Skin of body (tissue), 1 donor: ENCODE measurements at regions not wholly inside any gene's neighbourhood (a gene's known extent, or its start where the extent isn't known, plus 50 kb on each side); places are given as distances from the start of the nearest gene placed in this dataset.
"Not testable (repeated sequence)": the region's sequence is repeated elsewhere in the genome, so short reads cannot be mapped to it uniquely, and the experiment has no call there.

ENCODE experiments used
- DNase-seq: peaks from one replicate; lab custom pipeline; 2025; lab: John Stamatoyannopoulos, UW

GRCh38 chr14:71770431-71770830 lies 161.8 kb upstream of the RGS6 start:
- no peak for DNase-seq

DNA sequence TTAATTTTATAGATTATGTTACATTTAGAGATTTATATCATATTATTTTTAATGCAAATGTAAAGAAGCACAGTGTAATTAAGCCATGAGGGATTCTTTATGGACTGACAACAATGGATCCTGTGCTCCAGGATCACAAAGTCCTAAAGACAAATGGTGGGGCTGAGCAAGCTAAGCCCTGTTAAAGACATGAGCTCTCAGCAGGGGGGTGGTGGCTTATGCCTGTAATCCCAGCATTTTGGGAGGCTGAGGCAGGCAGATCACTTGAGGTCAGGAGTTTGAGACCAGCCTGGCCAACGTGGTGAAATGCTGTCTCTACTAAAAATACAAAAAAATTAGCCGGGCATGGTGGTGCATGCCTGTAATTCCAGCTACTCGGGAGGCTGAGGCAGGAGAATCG lies 160.8 kb upstream of the RGS6 start:
- not testable (repeated sequence) for DNase-seq

- not testable (repeated sequence) for DNase-seq
Observed at GRCh38 chr14:71771996-71772395, 160.2 kb upstream of the RGS6 start.

DNA sequence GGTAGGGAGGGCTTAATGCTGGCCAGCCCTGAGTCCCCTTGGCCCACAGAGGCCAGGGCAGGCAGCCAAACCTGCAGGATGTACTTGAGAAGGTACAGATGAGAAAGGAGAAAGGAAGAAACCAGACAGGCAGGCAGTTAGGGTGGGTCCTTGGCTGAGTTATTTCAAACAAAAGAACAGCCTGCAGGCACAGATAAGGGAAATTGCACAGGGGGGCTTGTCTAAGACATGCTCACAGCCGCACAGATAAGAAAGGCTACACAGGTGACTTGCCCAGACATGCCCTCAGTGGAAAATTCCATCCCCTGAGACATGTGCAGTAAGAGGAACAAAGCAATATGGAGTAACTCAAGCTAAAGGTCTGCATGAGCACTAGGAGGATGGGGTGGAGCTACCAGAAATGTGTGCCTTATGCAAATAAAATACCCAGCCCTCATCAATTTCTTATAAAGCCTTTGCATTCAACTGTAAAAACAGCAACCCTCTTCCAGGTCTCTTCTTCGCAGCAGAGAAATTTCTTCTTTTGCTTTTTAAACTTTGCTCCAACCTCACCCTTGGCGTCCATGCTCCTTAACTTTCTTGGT lies 158.2 kb upstream of the RGS6 start:
- no peak for DNase-seq

DNA sequence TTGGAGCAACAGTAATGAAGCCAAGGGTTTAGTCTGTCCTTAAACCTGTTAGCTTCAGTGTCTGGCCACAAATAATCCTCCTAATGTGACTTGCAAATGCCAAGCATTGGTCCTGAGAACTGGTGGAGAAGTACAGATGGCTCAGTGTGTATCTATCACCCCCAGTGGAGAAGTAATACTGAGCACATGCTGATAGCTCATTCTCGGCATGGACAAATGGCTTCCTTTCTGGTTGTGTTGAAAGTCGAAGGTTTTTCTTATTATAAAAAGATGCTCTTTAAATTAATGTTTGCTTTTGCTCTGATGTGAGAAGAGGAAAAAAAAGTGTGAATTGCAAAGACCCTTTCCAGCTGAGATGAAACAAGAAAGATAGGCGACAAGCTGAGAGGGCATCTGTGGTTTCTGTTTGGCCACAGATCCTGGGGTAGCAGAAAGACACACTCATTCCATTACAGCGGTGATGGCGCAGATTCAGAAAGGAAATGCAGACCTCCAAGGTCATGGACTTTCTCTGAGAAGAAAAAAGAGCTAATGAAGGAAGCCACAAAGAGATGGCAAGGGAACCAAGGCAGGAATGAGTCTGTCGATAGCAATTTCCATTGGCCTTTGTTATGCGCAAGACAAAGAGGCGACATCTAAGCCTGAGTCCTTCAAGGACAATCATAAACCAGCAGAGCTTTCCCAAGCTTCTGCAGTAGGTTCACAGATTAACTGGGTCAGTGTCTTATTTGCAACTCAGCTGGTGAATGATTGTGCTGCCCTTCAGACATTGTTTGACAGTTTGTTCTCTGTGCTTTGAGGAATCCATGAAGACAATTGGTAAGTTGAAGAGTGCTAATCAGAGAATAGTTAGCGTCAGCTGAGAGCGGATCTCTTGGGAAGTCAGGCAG lies 155.5 kb upstream of the RGS6 start:
- DNase-seq, result no peak

DNA sequence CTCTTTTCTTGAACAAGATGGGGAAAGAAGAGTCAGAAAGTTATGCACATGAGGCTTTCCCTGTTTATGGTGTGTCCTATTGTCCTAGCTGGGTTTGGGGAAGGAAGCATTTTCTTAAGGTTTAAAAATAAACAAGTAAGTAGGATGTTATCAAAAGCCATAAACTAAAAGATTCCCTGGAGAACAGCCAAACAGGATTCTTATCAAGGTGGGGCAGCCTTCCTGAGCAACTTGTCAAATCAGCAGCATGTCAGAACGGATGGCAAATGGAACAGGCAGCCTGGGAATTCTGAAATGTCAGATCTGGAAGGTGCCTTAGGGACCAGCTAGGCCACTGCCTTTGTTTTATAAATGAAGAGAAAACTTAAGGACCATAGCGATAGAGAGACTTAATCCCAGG lies 152.2 kb upstream of the RGS6 start:
- peak; percentile 2 for DNase-seq

DNA sequence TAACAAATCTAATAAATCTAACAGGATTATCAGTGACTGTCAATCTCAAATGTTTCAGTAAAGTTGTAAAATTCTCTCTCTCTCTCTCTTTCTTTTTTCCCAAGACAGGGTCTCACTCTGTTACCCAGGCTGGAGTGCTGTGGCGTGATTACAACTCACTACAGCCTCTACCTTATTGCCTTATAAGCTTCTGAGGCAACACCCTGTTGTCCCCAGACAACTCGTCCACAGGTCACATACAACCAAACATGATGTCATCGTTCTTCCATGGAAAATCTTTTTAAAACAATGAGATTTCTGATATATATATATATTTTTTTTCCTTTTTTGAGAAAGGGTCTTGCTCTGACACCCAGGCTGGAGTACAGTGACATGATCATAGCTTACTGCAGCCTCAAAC lies 151.4 kb upstream of the RGS6 start:
- DNase-seq, result no peak

GRCh38 chr14:71783088-71783487 lies 149.1 kb upstream of the RGS6 start:
- DNase-seq, result no peak

DNA sequence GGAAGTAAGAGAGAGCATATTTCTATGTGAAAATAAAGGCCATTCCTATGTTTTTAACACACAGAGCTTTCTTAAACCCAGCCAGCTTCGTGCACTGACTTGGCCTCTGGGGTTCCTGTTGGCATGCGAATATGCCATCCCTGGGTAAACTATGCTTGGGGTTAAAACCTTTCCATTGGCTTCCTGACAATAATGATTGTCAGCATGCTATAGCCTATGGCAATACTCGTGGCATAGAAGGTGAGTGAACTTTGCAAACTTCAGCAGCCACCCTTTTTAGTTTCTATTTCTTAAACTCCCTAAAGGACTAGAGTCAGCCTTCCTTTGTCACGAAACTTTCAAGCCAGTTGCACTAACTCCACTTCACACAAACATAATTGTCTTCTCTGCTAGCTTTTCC lies 148.4 kb upstream of the RGS6 start:
- no peak for DNase-seq

DNA sequence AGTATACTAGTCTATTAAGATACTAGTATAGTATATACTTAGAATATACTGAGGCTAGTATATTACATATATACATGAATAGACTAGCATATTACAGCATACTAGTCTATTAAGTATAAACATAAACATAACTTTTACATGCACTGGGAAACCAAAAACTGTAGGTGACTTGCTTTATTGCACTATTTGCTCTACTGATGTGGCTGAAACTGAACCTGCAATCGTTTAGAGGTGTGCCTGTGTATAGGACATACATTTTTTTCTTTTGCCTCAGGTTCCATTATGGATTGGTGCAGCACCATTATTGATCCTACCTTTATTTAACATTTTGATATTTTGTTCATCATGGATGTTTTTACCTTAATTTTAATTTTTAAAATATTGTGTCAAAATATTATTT lies 143.2 kb upstream of the RGS6 start:
- DNase-seq, result no peak

DNA sequence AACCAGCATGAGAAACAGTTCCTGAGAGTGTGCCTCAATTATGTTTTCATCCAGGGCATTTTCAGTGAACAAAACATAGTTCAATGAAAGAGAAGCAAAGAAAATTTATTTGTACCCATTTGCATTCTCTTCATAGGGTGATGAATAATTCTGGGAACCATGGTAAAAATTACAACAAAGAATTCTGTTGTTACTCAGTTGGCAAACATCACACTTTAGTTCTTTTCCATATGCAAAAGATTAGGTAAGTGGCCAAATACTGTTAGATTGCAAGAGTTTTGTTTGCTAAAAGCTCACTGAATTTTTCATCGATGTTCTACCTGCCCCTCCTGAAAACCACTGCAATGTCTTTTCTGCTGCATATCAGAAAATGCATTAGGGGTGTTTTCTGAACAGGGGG lies 132.4 kb upstream of the RGS6 start:
- DNase-seq, result peak; percentile 12

GRCh38 chr14:71800878-71801277 lies 131.4 kb upstream of the RGS6 start:
- no peak for DNase-seq

DNA sequence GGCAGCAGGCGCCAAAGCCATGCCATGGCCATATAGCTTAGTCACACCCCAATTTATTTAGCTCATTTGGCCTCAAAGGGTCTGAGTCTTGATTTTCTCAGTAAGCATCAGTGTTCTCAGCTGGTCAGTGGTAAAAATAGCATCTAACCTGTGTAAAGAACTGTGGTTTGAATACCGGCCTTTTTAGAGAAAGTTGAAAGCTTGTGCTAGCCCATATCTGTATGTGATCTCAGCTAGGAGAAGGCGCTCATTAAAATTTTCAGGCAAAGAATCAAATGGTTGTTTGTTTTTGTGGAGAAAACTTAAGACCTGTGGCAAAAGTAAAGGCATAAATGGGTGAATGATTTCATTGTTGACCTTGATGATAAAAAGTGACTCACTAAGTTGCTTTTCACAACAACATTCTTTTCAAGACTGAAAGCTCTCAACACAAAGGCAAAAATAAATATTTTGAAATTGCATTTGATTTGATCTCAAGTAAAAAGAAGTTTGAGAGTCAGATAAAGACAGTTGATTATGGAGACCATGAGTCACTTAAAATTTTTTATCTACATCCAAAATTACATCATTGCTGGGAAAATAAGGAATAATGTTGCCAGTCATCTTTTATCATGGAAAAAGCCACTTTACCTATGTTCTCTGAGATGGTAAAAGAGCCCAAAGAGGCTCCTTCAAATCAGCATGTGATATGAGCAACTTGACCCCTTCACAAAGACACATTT lies 128.5 kb upstream of the RGS6 start:
- no peak for DNase-seq

- no peak for DNase-seq
Observed at GRCh38 chr14:71804992-71805391, 127.2 kb upstream of the RGS6 start.

GRCh38 chr14:71807049-71807448 lies 125.2 kb upstream of the RGS6 start:
- not testable (repeated sequence) for DNase-seq

DNA sequence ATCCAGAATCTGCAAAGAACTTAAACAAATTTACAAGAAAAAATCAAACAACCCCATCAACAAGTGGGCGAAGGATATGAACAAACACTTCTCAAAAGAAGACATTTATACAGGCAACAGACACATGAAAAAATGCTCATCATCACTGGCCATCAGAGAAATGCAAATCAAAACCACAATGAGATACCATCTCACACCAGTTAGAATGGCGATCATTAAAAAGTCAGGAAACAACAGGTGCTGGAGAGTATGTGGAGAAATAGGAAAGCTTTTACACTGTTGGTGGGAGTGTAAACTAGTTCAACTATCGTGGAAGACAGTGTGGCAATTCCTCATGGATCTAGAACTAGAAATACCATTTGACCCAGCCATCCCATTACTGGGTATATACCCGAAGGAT lies 121.4 kb upstream of the RGS6 start:
- not testable (repeated sequence) for DNase-seq

GRCh38 chr14:71812693-71813092 lies 119.5 kb upstream of the RGS6 start:
- no peak for DNase-seq

- no peak for DNase-seq
Observed at GRCh38 chr14:71815110-71815509, 117.1 kb upstream of the RGS6 start.

- no peak for DNase-seq
Observed at GRCh38 chr14:71824816-71825215, 107.4 kb upstream of the RGS6 start.

DNA sequence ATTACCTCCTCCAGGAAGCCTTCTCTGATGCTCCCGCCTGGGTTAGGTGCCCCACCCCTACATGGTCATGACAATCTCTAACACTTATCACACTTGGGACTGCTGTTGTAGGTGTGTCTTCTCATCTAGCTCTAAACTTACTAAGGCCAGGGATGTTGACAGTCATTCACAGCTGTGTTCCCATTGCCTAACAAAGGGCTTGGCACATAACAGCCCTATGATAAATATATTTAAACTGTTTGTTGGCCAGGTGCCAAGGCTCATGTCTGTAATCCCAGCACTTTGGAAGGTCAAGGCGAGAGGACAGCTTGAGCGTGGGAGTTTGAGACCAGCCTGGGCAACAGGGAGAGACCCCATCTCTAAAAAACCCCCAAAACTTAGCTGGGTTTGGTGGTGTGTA lies 98.8 kb upstream of the RGS6 start:
- DNase-seq, result no peak

DNA sequence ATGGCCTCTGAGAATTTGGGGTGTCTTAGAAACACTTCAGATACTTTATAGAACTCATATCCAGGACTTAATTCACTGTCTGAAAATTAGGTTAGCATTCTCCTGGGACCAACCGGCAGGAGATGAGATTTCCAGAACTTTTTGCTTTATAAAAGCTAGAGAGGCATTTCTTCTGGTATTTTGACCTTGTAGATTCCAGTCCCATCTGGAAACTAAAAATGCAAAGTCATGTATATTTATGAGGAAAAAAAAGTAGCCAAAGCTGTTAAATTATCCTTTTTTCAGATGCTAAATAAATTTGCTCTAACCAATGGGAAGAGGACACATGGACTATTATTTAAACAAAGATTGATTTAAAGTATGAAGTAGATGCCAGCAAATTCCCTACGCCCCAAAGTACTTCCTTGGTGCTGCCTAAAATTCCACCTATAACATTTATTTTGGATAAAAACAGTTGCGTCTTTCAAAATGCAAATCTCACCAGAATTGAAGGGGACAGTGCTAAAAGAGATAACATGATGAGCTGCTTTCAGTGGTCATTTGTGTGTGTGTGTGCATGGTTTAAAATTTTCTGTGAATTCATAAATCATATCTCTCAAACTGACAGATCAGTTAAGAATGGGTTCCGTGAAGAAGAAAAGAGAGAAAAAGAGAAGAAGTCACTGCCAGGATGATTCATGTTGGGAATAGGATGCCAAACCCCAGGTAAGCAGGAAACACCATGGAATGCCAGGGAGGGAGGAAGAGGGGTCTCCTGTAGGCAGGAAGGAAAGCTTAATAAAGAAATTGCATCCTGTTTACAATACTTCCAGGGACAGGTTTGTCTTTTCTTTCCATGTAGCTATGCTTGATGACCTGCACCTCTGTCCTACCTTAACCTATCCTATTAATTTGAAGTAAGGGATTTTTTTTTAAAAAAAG lies 97.7 kb upstream of the RGS6 start:
- no peak for DNase-seq
